Transverse colon (tissue), 4 donors: ENCODE measurements at regions not wholly inside any gene's neighbourhood (a gene's known extent, or its start where the extent isn't known, plus 50 kb on each side); places are given as distances from the start of the nearest gene placed in this dataset.

Experiments
- CTCF ChIP-seq, 5 experiments: fragments of 200-600 bp in 3 of 5; fragments of 450-650 bp in 2 of 5; sonication (generic) in 3 of 5; IDR thresholded peaks; 1 replicate in 2 of 5; 2 replicates in 3 of 5; pipeline ENCODE4 v1.5.1; 2016 to 2017; ENCODE audit warnings: antibody characterized with exemption in 5 of 5, inconsistent platforms in 3 of 5, mild to moderate bottlenecking in 2 of 5, moderate library complexity in 1 of 5
- POLR2A ChIP-seq: fragments of 450-650 bp; IDR thresholded peaks from one replicate; pipeline ENCODE4 v1.6.1; 2016; ENCODE audit warnings: antibody characterized with exemption, mild to moderate bottlenecking, moderate library complexity
- POLR2AphosphoS5 ChIP-seq, 3 donors: sonication (generic); formaldehyde crosslinking; IDR thresholded peaks; one replicate each; pipeline ENCODE4 v1.6.1; 2016; ENCODE audit warnings: antibody characterized with exemption in 3 of 3

GRCh38 chr3:168325684-168326083 lies 230.0 kb upstream of the GOLIM4 start:
- no peak for TF ChIP-seq CTCF (IDR thresholded peaks at IDR 0.05)
- TF ChIP-seq POLR2A = no peak
- no peak for TF ChIP-seq POLR2AphosphoS5 (IDR thresholded peaks at IDR 0.05)
